SK-N-MC (cell line): ENCODE measurements at regions not wholly inside any gene's neighbourhood (a gene's known extent, or its start where the extent isn't known, plus 50 kb on each side); places are given as distances from the start of the nearest gene placed in this dataset.

ENCODE experiments used
- EZH2 ChIP-seq: fragments of 200-600 bp; sonication (generic); IDR thresholded peaks from one replicate; pipeline ENCODE4 v1.6.1; 2017; ENCODE audit warnings: antibody characterized with exemption
- FOXP2 ChIP-seq: optimal IDR thresholded peaks from 2 replicates; pipeline ENCODE3; 2011; ENCODE audit warnings: mild to moderate bottlenecking, moderate library complexity; ENCODE audit not compliant: insufficient read depth; ENCODE audit errors: extremely low read length, control extremely low read depth
- POLR2AphosphoS5 ChIP-seq: IDR thresholded peaks from 2 replicates; pipeline ENCODE4 v1.6.1; 2012; ENCODE audit warnings: mild to moderate bottlenecking, low read depth, low read length, borderline replicate concordance

DNA sequence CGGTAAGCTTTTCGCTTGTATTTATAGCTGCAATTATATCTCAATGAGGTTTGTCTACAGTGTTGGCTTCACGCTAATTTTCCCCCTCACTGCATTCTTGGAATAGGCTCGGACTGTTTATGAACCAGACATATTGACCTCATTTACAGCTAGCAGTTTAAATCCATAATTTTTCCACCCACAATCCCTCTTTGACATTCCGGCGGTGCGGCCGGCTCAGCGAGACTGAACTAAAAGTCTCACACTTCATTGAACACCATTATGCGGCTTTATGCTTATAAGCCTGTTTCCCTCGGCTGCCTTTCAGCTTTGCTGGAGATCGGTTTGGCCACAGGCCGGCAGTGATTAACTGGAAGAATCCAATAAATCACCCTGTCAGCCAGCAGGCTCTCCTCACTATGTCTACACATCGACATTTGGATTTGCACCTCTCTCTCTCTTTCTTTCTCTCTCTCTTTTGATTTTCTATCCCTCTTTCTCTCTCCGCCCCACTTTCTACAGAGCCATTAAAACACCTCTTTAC is 315.0 kb upstream of the TLE4 start:
- TF ChIP-seq POLR2AphosphoS5 (no peak), EZH2 (peak; percentile 94), FOXP2 (no peak)
